RCC 7860 (cell line): ENCODE measurements at regions not wholly inside any gene's neighbourhood (a gene's known extent, or its start where the extent isn't known, plus 50 kb on each side); places are given as distances from the start of the nearest gene placed in this dataset.
A peak's percentile ranks its signal among the peaks of the same experiment; 100 is the strongest.

Experiments used
- DNase-seq: peaks from one replicate; pipeline ENCODE4 v3.0.0-alpha.2; 2015; ENCODE audit warnings: low spot score
- FAIRE-seq: peaks from 2 replicates; lab custom pipeline; 2012; peaks lifted over from hg19 to GRCh38; lab: Jason Lieb, UNC

- no peak for FAIRE-seq
These were observed 440.8 kb downstream of the NPHP4 start for GRCh38 chr1:5551274-5551975.

GRCh38 chr1:5548266-5548665 is 444.0 kb downstream of the NPHP4 start:
- FAIRE-seq (no peak), DNase-seq (no peak)

More at GRCh38 chr1:5551274-5551975, 440.8 kb downstream of the NPHP4 start:
- peak; percentile 22 for DNase-seq

- FAIRE-seq (no peak), DNase-seq (no peak)
These were observed 449.0 kb downstream of the NPHP4 start for GRCh38 chr1:5543235-5543634.

GRCh38 chr1:5532811-5533210 is 459.4 kb downstream of the NPHP4 start:
- FAIRE-seq (no peak), DNase-seq (no peak)

- DNase-seq = no peak
- no peak for FAIRE-seq
These were observed 465.2 kb downstream of the NPHP4 start for GRCh38 chr1:5526822-5527551.

GRCh38 chr1:5526385-5526750 is 465.9 kb downstream of the NPHP4 start:
- DNase-seq = no peak
- no peak for FAIRE-seq

- FAIRE-seq (no peak), DNase-seq (no peak)
These were observed 466.4 kb downstream of the NPHP4 start for GRCh38 chr1:5525597-5526384.

GRCh38 chr1:5522531-5523145 is 469.6 kb downstream of the NPHP4 start:
- DNase-seq (no peak), FAIRE-seq (no peak)

GRCh38 chr1:5519366-5520135 is 472.7 kb downstream of the NPHP4 start:
- DNase-seq (no peak), FAIRE-seq (no peak)

GRCh38 chr1:5516756-5517155 is 475.5 kb downstream of the NPHP4 start:
- DNase-seq (no peak), FAIRE-seq (no peak)

- no peak for FAIRE-seq
- DNase-seq = no peak
These were observed 476.7 kb downstream of the NPHP4 start for GRCh38 chr1:5515501-5515900.

- DNase-seq = peak; percentile 18
- no peak for FAIRE-seq
These were observed 477.6 kb downstream of the NPHP4 start for GRCh38 chr1:5514527-5515183.

GRCh38 chr1:5513846-5514526 is 478.2 kb downstream of the NPHP4 start:
- DNase-seq (no peak), FAIRE-seq (no peak)

GRCh38 chr1:5513179-5513578 is 479.0 kb downstream of the NPHP4 start:
- FAIRE-seq (no peak), DNase-seq (no peak)

- FAIRE-seq = no peak
These were observed 480.7 kb downstream of the NPHP4 start for GRCh38 chr1:5511381-5512097.

GRCh38 chr1:5509664-5510452 is 482.4 kb downstream of the NPHP4 start:
- FAIRE-seq (no peak), DNase-seq (peak; percentile 10)

More at GRCh38 chr1:5511381-5512097, 480.7 kb downstream of the NPHP4 start:
- DNase-seq = no peak

- FAIRE-seq = no peak
- no peak for DNase-seq
These were observed 483.4 kb downstream of the NPHP4 start for GRCh38 chr1:5508669-5509330.
